ENCODE measurements at regions not wholly inside any gene's neighbourhood (a gene's known extent, or its start where the extent isn't known, plus 50 kb on each side); places are given as distances from the start of the nearest gene placed in this dataset.

DNA sequence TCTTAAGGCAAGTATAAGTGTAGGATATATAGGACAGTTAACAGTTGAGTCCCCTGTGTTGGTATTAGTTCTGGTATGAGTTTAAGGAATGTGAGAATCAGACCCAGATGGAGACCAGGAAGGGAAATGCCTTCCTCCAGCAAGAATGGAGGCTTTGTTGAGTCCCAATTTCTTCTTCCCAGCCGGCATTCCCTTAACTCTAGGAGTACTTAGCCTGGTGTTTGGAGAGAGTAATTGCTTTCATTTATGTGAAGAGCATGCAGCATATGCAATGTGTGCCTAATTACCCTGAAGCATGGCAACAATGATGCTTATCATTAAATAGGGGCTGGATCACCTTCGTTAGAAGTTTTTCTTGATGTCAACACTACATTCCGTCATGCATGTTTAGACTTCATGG is 225.9 kb upstream of the XYLT1 start:
- in situ Hi-C loops (cut with MboI; ENCODE audit: low pct_unique_long_range_greater_than_20kb, low sequenced_read_pairs, unreplicated experiment), result no loop called here
- no peak for DNase-seq (ENCODE audit: low spot score)
- TF ChIP-seq CTCF (IDR thresholded peaks at IDR 0.05; ENCODE audit: extremely low read depth, insufficient read depth, missing control alignments), result no peak

GRCh38 chr16:17692484-17692883 is 221.7 kb upstream of the XYLT1 start:
- DNase-seq (ENCODE audit: low spot score), result no peak
- in situ Hi-C loops (cut with MboI; ENCODE audit: low pct_unique_long_range_greater_than_20kb, low sequenced_read_pairs, unreplicated experiment), result no loop called here

GRCh38 chr16:17691899-17692176 is 221.1 kb upstream of the XYLT1 start:
- in situ Hi-C loops (cut with MboI; ENCODE audit: low pct_unique_long_range_greater_than_20kb, low sequenced_read_pairs, unreplicated experiment), result no loop called here
- DNase-seq (ENCODE audit: low spot score), result no peak
- TF ChIP-seq CTCF (IDR thresholded peaks at IDR 0.05; ENCODE audit: extremely low read depth, insufficient read depth, missing control alignments), result no peak

More at GRCh38 chr16:17692484-17692883, 221.7 kb upstream of the XYLT1 start:
- TF ChIP-seq CTCF (IDR thresholded peaks at IDR 0.05; ENCODE audit: extremely low read depth, insufficient read depth, missing control alignments), result no peak

DNA sequence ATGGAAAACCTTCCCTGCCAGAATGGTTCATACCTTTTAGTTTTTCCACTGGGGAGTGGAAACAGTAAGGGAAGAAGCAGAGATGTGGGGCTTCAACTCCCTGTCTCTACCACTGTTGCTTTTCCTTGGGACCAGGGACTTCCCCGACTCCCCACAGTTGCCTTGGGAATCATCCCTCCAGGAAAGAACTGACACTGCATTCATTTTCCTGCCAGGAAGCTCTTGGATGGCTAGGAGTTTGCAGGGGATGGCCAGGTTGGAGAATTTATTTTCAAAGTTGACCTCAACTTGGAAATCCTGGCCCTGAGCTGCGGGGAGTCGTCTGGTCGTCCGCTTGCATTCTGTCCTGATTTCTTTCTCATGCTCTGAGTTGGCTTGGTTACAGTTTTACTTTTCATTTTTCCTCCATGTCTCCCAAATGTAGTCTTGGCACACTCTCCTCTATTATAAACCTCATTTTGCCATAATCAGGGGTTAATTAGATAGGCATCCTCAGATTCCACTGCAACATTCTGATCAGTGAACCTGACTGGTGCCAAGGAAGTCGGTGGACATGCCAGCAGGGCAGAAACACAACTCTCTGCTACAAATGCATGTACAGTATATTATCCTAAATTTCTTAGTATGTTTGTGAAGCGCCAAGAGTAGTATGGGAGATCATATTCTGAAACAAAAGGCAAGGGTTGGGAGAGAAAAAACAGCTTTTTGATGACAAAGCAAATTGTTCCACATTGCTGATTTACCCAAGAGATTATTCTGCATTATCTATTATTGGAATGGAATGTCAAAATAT is 220.5 kb upstream of the XYLT1 start:
- no peak for TF ChIP-seq CTCF (IDR thresholded peaks at IDR 0.05; ENCODE audit: extremely low read depth, insufficient read depth, missing control alignments)
- no peak for DNase-seq (ENCODE audit: low spot score)
- in situ Hi-C loops (cut with MboI; ENCODE audit: low pct_unique_long_range_greater_than_20kb, low sequenced_read_pairs, unreplicated experiment), result no loop called here

DNA sequence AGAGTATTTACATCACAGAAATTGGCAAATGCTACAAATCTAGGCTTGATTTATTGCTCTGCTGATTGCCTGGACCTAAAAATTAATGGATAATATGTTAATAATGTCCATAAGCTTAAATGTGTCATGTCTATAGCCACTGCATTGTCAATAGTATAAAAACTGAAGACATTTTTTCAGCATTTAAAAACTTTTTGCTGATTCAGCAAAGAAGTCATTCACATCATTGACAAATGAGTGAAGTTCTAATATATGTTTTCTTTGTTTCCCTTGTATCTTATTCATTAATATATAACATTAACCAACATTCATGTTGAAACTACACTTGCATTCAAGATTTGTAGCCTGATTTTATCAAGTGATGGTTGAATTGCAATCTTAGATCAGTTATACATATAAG is 214.7 kb upstream of the XYLT1 start:
- in situ Hi-C loops (cut with MboI; ENCODE audit: low pct_unique_long_range_greater_than_20kb, low sequenced_read_pairs, unreplicated experiment), result no loop called here
- no peak for DNase-seq (ENCODE audit: low spot score)
- TF ChIP-seq CTCF (IDR thresholded peaks at IDR 0.05; ENCODE audit: extremely low read depth, insufficient read depth, missing control alignments), result no peak

DNA sequence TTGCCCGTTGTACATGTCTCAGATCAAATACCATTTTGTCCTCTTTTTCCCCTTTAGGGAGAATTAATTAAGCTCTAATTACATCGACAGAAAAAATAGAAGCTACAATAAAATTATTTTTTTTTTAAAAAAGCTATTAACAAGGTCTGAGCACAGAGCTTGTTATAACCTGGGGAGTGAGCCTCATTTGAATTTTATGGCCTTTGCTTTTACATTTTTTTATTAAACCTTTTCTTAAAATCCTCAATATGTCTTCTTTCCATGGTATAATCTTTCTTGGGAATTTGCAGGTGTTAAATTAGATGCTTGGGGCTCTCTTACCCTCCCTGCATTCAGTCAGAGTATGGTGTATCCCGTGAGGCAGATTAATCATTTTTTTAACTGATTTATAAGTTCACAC is 212.5 kb upstream of the XYLT1 start:
- in situ Hi-C loops (cut with MboI; ENCODE audit: low pct_unique_long_range_greater_than_20kb, low sequenced_read_pairs, unreplicated experiment), result no loop called here
- TF ChIP-seq CTCF (IDR thresholded peaks at IDR 0.05; ENCODE audit: extremely low read depth, insufficient read depth, missing control alignments), result no peak
- no peak for DNase-seq (ENCODE audit: low spot score)

Measured in GM13977 (cell line).